Right lobe of liver (tissue), 4 donors: ENCODE measurements at regions not wholly inside any gene's neighbourhood (a gene's known extent, or its start where the extent isn't known, plus 50 kb on each side); places are given as distances from the start of the nearest gene placed in this dataset.

Source experiments
- CTCF ChIP-seq, 4 donors: fragments of 200-600 bp in 3 of 4; fragments of 450-650 bp in 1 of 4; IDR thresholded peaks; one replicate each; pipeline versions ENCODE4 v1.5.1 to v1.8.0; 2016 to 2022; ENCODE audit warnings: antibody characterized with exemption in 4 of 4, mild to moderate bottlenecking in 2 of 4
- POLR2A ChIP-seq: fragments of 450-650 bp; IDR thresholded peaks from one replicate; pipeline ENCODE4 v1.6.1; 2017; ENCODE audit warnings: antibody characterized with exemption, mild to moderate bottlenecking
- donor health status: DM: no; HTN: no; CAD: no.
- donor health status: DM: no; HTN: no; CAD: no.
- donor health status: DM: no; HTN: yes; CAD: no.

GRCh38 chr2:118431997-118432396, 343.7 kb downstream of the INSIG2 start:
- no peak for TF ChIP-seq CTCF (IDR thresholded peaks at IDR 0.05)
- no peak for TF ChIP-seq POLR2A
